Omental fat pad (tissue), 3 donors: ENCODE measurements at regions not wholly inside any gene's neighbourhood (a gene's known extent, or its start where the extent isn't known, plus 50 kb on each side); places are given as distances from the start of the nearest gene placed in this dataset.
"Not testable (repeated sequence)": the region's sequence is repeated elsewhere in the genome, so short reads cannot be mapped to it uniquely, and the experiment has no call there.

ENCODE experiments used
- ATAC-seq: fragments of 150-250 bp; one replicate; pipeline ENCODE4 v1.9.1; 2016; ENCODE audit warnings: mild to moderate bottlenecking, moderate library complexity; ENCODE audit not compliant: low FRiP score
- DNase-seq: peaks from one replicate; pipeline ENCODE4 v3.0.0-alpha.2; 2019; ENCODE audit warnings: low spot score
- TF ChIP-seq, protein P1 (sequence below), 3 donors: fragments of 450-650 bp; IDR thresholded peaks; one replicate each; pipeline ENCODE4 v1.5.1; 2016 to 2017; ENCODE audit warnings: antibody characterized with exemption in 3 of 3, mild to moderate bottlenecking in 3 of 3, moderate library complexity in 2 of 3

DNA sequence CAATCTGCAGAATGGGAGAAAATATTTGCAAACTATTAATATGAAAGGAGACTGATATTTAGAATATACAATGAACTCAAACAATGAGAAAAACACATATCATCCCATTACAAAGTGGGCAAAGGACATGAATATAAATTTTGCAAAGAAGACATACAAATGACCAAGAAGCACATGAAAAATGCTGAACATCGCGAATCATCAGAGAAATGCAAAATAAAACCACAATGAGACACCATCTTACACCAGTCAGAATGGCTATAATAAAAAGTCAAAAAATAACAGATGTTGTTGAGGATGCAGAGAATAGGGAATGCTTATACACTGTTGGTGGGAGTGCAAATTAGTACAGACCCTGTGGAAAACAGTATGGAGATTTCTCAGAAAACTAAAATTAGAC lies 83.6 kb downstream of the RAP2B start:
- ATAC-seq (no peak), DNase-seq (no peak)
- TF ChIP-seq, protein P1, sequence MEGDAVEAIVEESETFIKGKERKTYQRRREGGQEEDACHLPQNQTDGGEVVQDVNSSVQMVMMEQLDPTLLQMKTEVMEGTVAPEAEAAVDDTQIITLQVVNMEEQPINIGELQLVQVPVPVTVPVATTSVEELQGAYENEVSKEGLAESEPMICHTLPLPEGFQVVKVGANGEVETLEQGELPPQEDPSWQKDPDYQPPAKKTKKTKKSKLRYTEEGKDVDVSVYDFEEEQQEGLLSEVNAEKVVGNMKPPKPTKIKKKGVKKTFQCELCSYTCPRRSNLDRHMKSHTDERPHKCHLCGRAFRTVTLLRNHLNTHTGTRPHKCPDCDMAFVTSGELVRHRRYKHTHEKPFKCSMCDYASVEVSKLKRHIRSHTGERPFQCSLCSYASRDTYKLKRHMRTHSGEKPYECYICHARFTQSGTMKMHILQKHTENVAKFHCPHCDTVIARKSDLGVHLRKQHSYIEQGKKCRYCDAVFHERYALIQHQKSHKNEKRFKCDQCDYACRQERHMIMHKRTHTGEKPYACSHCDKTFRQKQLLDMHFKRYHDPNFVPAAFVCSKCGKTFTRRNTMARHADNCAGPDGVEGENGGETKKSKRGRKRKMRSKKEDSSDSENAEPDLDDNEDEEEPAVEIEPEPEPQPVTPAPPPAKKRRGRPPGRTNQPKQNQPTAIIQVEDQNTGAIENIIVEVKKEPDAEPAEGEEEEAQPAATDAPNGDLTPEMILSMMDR (IDR thresholded peaks at IDR 0.05), result no peak

- TF ChIP-seq, protein P1 (IDR thresholded peaks at IDR 0.05), result no peak
- ATAC-seq (no peak), DNase-seq (no peak)
These were observed 84.3 kb downstream of the RAP2B start for GRCh38 chr3:153246331-153246730.

DNA sequence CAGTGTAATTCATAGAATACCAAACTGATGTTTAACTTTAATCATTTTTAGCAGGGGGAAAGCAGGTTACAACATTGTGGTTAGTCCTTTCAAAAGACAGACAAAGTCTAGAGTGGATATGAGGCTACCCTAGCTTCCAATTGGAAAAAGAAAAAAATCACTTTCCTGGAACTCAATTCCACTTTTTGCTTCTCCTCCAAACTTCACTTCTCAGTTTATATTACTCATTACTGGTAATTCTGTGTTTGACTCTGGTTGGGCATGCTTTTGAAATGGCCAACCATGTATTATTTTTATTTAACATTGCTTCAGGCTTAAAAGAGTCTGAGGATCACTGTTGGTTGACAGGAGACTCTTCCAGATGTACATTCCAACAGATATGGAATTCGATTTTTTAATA lies 84.8 kb downstream of the RAP2B start:
- ATAC-seq, result no peak

GRCh38 chr3:153247331-153248330 lies 85.6 kb downstream of the RAP2B start:
- DNase-seq (no peak), ATAC-seq (no peak)
- TF ChIP-seq, protein P1 (IDR thresholded peaks at IDR 0.05), result no peak

More for the DNA sequence above, 84.8 kb downstream of the RAP2B start:
- TF ChIP-seq, protein P1 (IDR thresholded peaks at IDR 0.05), result no peak
- DNase-seq, result no peak

- ATAC-seq, DNase-seq: not testable (repeated sequence)
These were observed 86.8 kb downstream of the RAP2B start for GRCh38 chr3:153248835-153249234.

DNA sequence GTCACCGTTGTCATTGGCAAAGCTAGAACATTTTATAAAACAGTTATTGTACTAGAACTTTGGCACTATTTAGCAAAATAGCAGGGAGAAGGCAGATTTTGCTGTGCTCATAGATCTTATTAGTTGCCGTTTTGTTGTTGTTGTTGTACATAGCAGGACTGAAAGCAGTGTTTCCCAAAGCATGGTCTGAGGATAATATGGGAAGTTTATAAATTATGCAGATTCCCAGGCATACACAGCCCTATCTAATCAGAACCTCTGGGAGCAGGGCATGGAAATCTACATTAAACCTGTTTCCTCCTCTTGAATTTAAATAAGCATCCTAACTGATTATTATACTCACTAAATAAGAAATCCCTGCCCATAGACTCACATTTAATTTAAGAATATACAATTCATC lies 87.9 kb downstream of the RAP2B start:
- ATAC-seq (no peak), DNase-seq (no peak)
- TF ChIP-seq, protein P1 (IDR thresholded peaks at IDR 0.05), result no peak

GRCh38 chr3:153250446-153250845 lies 88.4 kb downstream of the RAP2B start:
- TF ChIP-seq, protein P1 (IDR thresholded peaks at IDR 0.05), result no peak
- DNase-seq (no peak), ATAC-seq (no peak)
